Naive thymus-derived CD4-positive, alpha-beta T cell (primary cell): ENCODE measurements at regions not wholly inside any gene's neighbourhood (a gene's known extent, or its start where the extent isn't known, plus 50 kb on each side); places are given as distances from the start of the nearest gene placed in this dataset.
"Not testable (repeated sequence)": the region's sequence is repeated elsewhere in the genome, so short reads cannot be mapped to it uniquely, and the experiment has no call there.

ENCODE experiments used
- ATAC-seq: fragments of 150-1000 bp; cut with Tn5 transposase; 2 replicates; pipeline ENCODE4 v1.10.0; 2021; ENCODE audit warnings: mild to moderate bottlenecking, moderate library complexity
- CTCF ChIA-PET: fragments of 350-600 bp; sonication (Branson Sonifier 250); formaldehyde crosslinking; loops from one replicate; lab custom pipeline; 2021; ENCODE audit warnings: antibody characterized with exemption; lab: Charles Lee
- POLR2A ChIA-PET: fragments of 350-600 bp; sonication (Branson Sonifier 250); formaldehyde crosslinking; loops from one replicate; lab custom pipeline; 2021; ENCODE audit warnings: antibody characterized with exemption, inconsistent platforms; lab: Charles Lee
- DNase-seq, 9 donors: peaks; one replicate each; pipeline versions ENCODE4 v3.0.0 to v3.0.0-alpha.2; 2020 to 2022; ENCODE audit warnings: mixed read lengths in 1 of 9
- H3K27ac ChIP-seq: one replicate; pipeline ENCODE4 v1.7.0; 2013; ENCODE audit warnings: mild to moderate bottlenecking, low read depth, low read length, moderate library complexity
- H3K27me3 ChIP-seq, 2 donors: one replicate each; pipeline ENCODE4 v1.7.0; 2013; ENCODE audit warnings: low read length in 2 of 2, mild to moderate bottlenecking in 2 of 2, moderate library complexity in 2 of 2; ENCODE audit not compliant: control insufficient read depth in 2 of 2, insufficient read depth in 2 of 2
- H3K36me3 ChIP-seq, 3 experiments: 1 replicate in 2 of 3; 2 replicates in 1 of 3; pipeline ENCODE4 v1.7.0; 2013; ENCODE audit warnings: low read length in 3 of 3, mild to moderate bottlenecking in 3 of 3, moderate library complexity in 1 of 3; ENCODE audit not compliant: insufficient read depth in 3 of 3, control insufficient read depth in 2 of 3
- H3K4me1 ChIP-seq, 2 donors: one replicate each; pipeline ENCODE4 v1.7.0; 2013; ENCODE audit warnings: low read length in 2 of 2, mild to moderate bottlenecking in 2 of 2, moderate library complexity in 1 of 2; ENCODE audit not compliant: control insufficient read depth in 2 of 2, insufficient read depth in 2 of 2
- H3K4me3 ChIP-seq: 2 replicates; pipeline ENCODE4 v1.7.0; 2013; ENCODE audit warnings: mild to moderate bottlenecking, low read length
- H3K9me3 ChIP-seq, 3 experiments: 1 replicate in 2 of 3; 2 replicates in 1 of 3; pipeline ENCODE4 v1.7.0; 2013; ENCODE audit warnings: low read length in 3 of 3; ENCODE audit not compliant: control insufficient read depth in 2 of 3
- H3K27ac Mint-ChIP-seq, 9 donors: one replicate each; pipeline ENCODE4 v1.8.0; 2020 to 2022; ENCODE audit warnings: mixed read lengths in 9 of 9, mild to moderate bottlenecking in 8 of 9, moderate library complexity in 5 of 9, inconsistent platforms in 2 of 9
- H3K27me3 Mint-ChIP-seq, 5 donors: one replicate each; pipeline ENCODE4 v1.8.0; 2021 to 2022; ENCODE audit warnings: mixed read lengths in 5 of 5, mild to moderate bottlenecking in 1 of 5
- H3K36me3 Mint-ChIP-seq, 5 donors: one replicate each; pipeline ENCODE4 v1.8.0; 2020 to 2022; ENCODE audit warnings: mixed read lengths in 5 of 5, mild to moderate bottlenecking in 3 of 5, inconsistent platforms in 1 of 5
- H3K4me1 Mint-ChIP-seq, 7 donors: one replicate each; pipeline ENCODE4 v1.8.0; 2020 to 2022; ENCODE audit warnings: mixed read lengths in 7 of 7, mild to moderate bottlenecking in 3 of 7, inconsistent platforms in 1 of 7
- H3K4me3 Mint-ChIP-seq, 10 donors: one replicate each; pipeline ENCODE4 v1.8.0; 2020 to 2022; ENCODE audit warnings: mild to moderate bottlenecking in 10 of 10, mixed read lengths in 10 of 10, moderate library complexity in 6 of 10, inconsistent platforms in 2 of 10
- H3K9me3 Mint-ChIP-seq, 11 donors: one replicate each; pipeline ENCODE4 v1.8.0; 2020 to 2022; ENCODE audit warnings: mixed read lengths in 11 of 11, mild to moderate bottlenecking in 4 of 11, inconsistent platforms in 1 of 11, moderate library complexity in 1 of 11
- intact Hi-C, 2 donors: fragments of 100-400 bp; cut with micrococcal nuclease; formaldehyde crosslinking; loops; one replicate each; pipeline ENCODE4 v1.15.1; 2023

DNA sequence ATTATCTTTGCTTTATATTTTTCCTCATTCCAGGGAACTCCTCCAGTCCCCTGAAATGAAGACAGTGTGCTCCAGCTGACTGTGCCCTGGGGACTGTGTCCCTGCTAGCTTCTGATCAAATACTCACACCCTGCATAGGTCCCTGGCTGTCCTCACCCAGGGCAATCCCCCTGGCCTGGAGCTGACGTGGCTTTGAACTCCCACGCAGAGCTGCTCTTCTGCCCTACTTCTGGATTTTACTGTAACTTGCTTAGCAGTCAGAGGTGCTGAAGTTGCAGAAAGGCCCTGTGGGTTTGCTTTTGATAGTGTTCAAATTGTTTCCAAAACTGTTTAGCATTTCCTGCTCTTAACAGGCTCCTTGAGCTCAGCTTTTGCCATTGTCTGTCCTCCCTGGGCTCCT lies 186.5 kb downstream of the FASLG start:
- Histone ChIP-seq H3K27me3 (no peaks in the 10 kb centered on the region), H3K9me3 (no peaks in the 10 kb centered on the region), H3K36me3 (no peaks in the 10 kb centered on the region), H3K4me3 (no peak overlapping the region), H3K4me1 (peaks cover 7 to 16% of the 10 kb centered on the region in 2 donors), H3K27ac (no peak overlapping the region)
- Mint-ChIP-seq H3K36me3 (peaks cover 0 to 3% (median 0%) of the 10 kb centered on the region in 5 donors), H3K9me3 (peaks cover 0 to 6% (median 0%) of the 10 kb centered on the region in 11 donors), H3K27ac (peak overlapping the region in 5 of 9 donors; percentile 18 to 78 (median 72)), H3K4me3 (peak overlapping the region in 7 of 10 donors; percentile 4 to 55 (median 30)), H3K27me3 (peaks cover 0 to 49% (median 0%) of the 10 kb centered on the region in 5 donors), H3K4me1 (peaks cover 13 to 27% (median 21%) of the 10 kb centered on the region in 7 donors)
- CTCF ChIA-PET = no interaction called here
- DNase-seq (peak in 6 of 9 donors; percentile 7 to 71 (median 24)), ATAC-seq (peak; percentile 84)
- intact Hi-C loops = no loop called here
- POLR2A ChIA-PET = interaction anchor here (1.2 kb wide), 1 partner anchor 49 kb away, joined by 4 read pairs; no protein-coding TSS in a partner anchor

GRCh38 chr1:172845865-172846264 lies 187.0 kb downstream of the FASLG start:
- Histone ChIP-seq H3K27ac (no peak overlapping the region), H3K4me3 (no peak overlapping the region), H3K4me1 (peaks cover 7 to 16% of the 10 kb centered on the region in 2 donors), H3K27me3 (no peaks in the 10 kb centered on the region), H3K9me3 (no peaks in the 10 kb centered on the region), H3K36me3 (no peaks in the 10 kb centered on the region)
- Mint-ChIP-seq H3K27me3 (peaks cover 0 to 49% (median 0%) of the 10 kb centered on the region in 5 donors), H3K27ac (peak overlapping the region in 3 of 9 donors; percentile 18 to 74 (median 72)), H3K4me1 (peaks cover 14 to 27% (median 21%) of the 10 kb centered on the region in 7 donors), H3K4me3 (peak overlapping the region in 5 of 10 donors; percentile 4 to 54 (median 30)), H3K36me3 (peaks cover 0 to 3% (median 0%) of the 10 kb centered on the region in 5 donors), H3K9me3 (peaks cover 0 to 6% (median 0%) of the 10 kb centered on the region in 11 donors)
- ChIA-PET CTCF (no interaction called here), POLR2A (interaction anchor here (1.2 kb wide), 1 partner anchor 49 kb away, joined by 4 read pairs; no protein-coding TSS in a partner anchor)
- DNase-seq = no peak
- intact Hi-C loops = no loop called here
- no peak for ATAC-seq

GRCh38 chr1:172847814-172848213 lies 188.9 kb downstream of the FASLG start:
- POLR2A ChIA-PET, intact Hi-C loops: not testable (repeated sequence)
- peaks cover 15 to 27% (median 21%) of the 10 kb centered on the region in 7 donors for H3K4me1 Mint-ChIP-seq

GRCh38 chr1:172849653-172850052 lies 190.8 kb downstream of the FASLG start:
- Mint-ChIP-seq H3K4me1 (peaks cover 13 to 23% (median 20%) of the 10 kb centered on the region in 7 donors), H3K9me3 (peaks cover 0 to 12% (median 2%) of the 10 kb centered on the region in 11 donors), H3K36me3 (peaks cover 0 to 4% (median 0%) of the 10 kb centered on the region in 5 donors), H3K4me3 (no peak overlapping the region), H3K27me3 (peaks cover 0 to 51% (median 0%) of the 10 kb centered on the region in 5 donors), H3K27ac (no peak overlapping the region)
- ChIA-PET CTCF (interaction anchor here (0.7 kb wide), 1 partner anchor 1423 kb away, joined by 4 read pairs; no protein-coding TSS in a partner anchor), POLR2A (interaction anchor here (0.7 kb wide), 1 partner anchor 9 kb away, joined by 3 read pairs; no protein-coding TSS in a partner anchor)
- no peaks in the 10 kb centered on the region for H3K36me3 ChIP-seq
- intact Hi-C loops = no loop called here
- no peaks in the 10 kb centered on the region for H3K27me3 ChIP-seq
- no peak overlapping the region for H3K4me3 ChIP-seq
- H3K4me1 ChIP-seq = peaks cover 7 to 13% of the 10 kb centered on the region in 2 donors
- ATAC-seq = no peak
- H3K9me3 ChIP-seq = no peaks in the 10 kb centered on the region
- DNase-seq = no peak
- H3K27ac ChIP-seq = no peak overlapping the region

More at GRCh38 chr1:172847814-172848213, 188.9 kb downstream of the FASLG start:
- H3K27ac Mint-ChIP-seq, CTCF ChIA-PET, H3K9me3 ChIP-seq, H3K27me3 ChIP-seq, DNase-seq, ATAC-seq, H3K4me3 ChIP-seq, H3K27ac ChIP-seq, H3K4me3 Mint-ChIP-seq, H3K36me3 ChIP-seq, H3K36me3 Mint-ChIP-seq, H3K9me3 Mint-ChIP-seq: not testable (repeated sequence)
- H3K4me1 ChIP-seq = peaks cover 7 to 16% of the 10 kb centered on the region in 2 donors
- peaks cover 0 to 42% (median 0%) of the 10 kb centered on the region in 5 donors for H3K27me3 Mint-ChIP-seq

GRCh38 chr1:172851077-172851476 lies 192.2 kb downstream of the FASLG start:
- Histone ChIP-seq H3K4me3 (no peak overlapping the region), H3K9me3 (no peaks in the 10 kb centered on the region), H3K4me1 (no peaks in the 10 kb centered on the region), H3K36me3 (no peaks in the 10 kb centered on the region), H3K27ac (no peak overlapping the region), H3K27me3 (no peaks in the 10 kb centered on the region)
- peak overlapping the region in 1 of 9 donors; percentile 18 for H3K27ac Mint-ChIP-seq
- no peak for ATAC-seq
- peaks cover 0 to 2% (median 0%) of the 10 kb centered on the region in 5 donors for H3K36me3 Mint-ChIP-seq
- H3K27me3 Mint-ChIP-seq = peaks cover 0 to 53% (median 0%) of the 10 kb centered on the region in 5 donors
- H3K4me3 Mint-ChIP-seq = no peak overlapping the region
- no peak for DNase-seq
- POLR2A ChIA-PET = no interaction called here
- CTCF ChIA-PET = no interaction called here
- H3K4me1 Mint-ChIP-seq = peaks cover 3 to 8% (median 6%) of the 10 kb centered on the region in 7 donors
- intact Hi-C loops = no loop called here
- H3K9me3 Mint-ChIP-seq = peaks cover 0 to 13% (median 5%) of the 10 kb centered on the region in 11 donors

- H3K4me3 Mint-ChIP-seq = no peak overlapping the region
- Histone ChIP-seq H3K4me1 (no peaks in the 10 kb centered on the region), H3K27me3 (no peaks in the 10 kb centered on the region), H3K9me3 (no peaks in the 10 kb centered on the region), H3K36me3 (no peaks in the 10 kb centered on the region), H3K27ac (no peak overlapping the region), H3K4me3 (no peak overlapping the region)
- H3K27me3 Mint-ChIP-seq = peaks cover 0 to 57% (median 0%) of the 10 kb centered on the region in 5 donors
- peaks cover 0 to 4% (median under 1%) of the 10 kb centered on the region in 7 donors for H3K4me1 Mint-ChIP-seq
- ChIA-PET CTCF (no interaction called here), POLR2A (no interaction called here)
- intact Hi-C loops = no loop called here
- no peak for DNase-seq
- no peak overlapping the region for H3K27ac Mint-ChIP-seq
- peaks cover 0 to 13% (median 5%) of the 10 kb centered on the region in 11 donors for H3K9me3 Mint-ChIP-seq
- ATAC-seq = no peak
- peaks cover 0 to 2% (median 0%) of the 10 kb centered on the region in 5 donors for H3K36me3 Mint-ChIP-seq
These were observed 193.0 kb downstream of the FASLG start for GRCh38 chr1:172851856-172852255.
